ENCODE measurements at regions not wholly inside any gene's neighbourhood (a gene's known extent, or its start where the extent isn't known, plus 50 kb on each side); places are given as distances from the start of the nearest gene placed in this dataset.
A peak's percentile ranks its signal among the peaks of the same experiment; 100 is the strongest.

GRCh38 chr3:13194285-13195209 is 121.3 kb upstream of the IQSEC1 start:
- TF ChIP-seq CTCF (IDR thresholded peaks at IDR 0.05; ENCODE audit: insufficient read depth, low read length): no peak
- no peak for DNase-seq (ENCODE audit: low read depth)
- no peak overlapping the region for H3K4me3 ChIP-seq (ENCODE audit: low read depth, low read length)

GRCh38 chr3:13193320-13194284 is 120.4 kb upstream of the IQSEC1 start:
- TF ChIP-seq CTCF (IDR thresholded peaks at IDR 0.05; ENCODE audit: insufficient read depth, low read length): no peak
- no peak for DNase-seq (ENCODE audit: low read depth)

GRCh38 chr3:13192471-13193213 is 119.4 kb upstream of the IQSEC1 start:
- DNase-seq (ENCODE audit: low read depth): no peak
- peak; percentile 28 for TF ChIP-seq CTCF (IDR thresholded peaks at IDR 0.05; ENCODE audit: insufficient read depth, low read length)
- H3K4me3 ChIP-seq (ENCODE audit: low read depth, low read length): no peak overlapping the region

More at GRCh38 chr3:13193320-13194284, 120.4 kb upstream of the IQSEC1 start:
- no peak overlapping the region for H3K4me3 ChIP-seq (ENCODE audit: low read depth, low read length)

- TF ChIP-seq CTCF (IDR thresholded peaks at IDR 0.05; ENCODE audit: insufficient read depth, low read length): no peak
- no peak for DNase-seq (ENCODE audit: low read depth)
- H3K4me3 ChIP-seq (ENCODE audit: low read depth, low read length): no peak overlapping the region
Measured at GRCh38 chr3:13191016-13191415, 117.8 kb upstream of the IQSEC1 start.

- TF ChIP-seq CTCF (IDR thresholded peaks at IDR 0.05; ENCODE audit: insufficient read depth, low read length): no peak
- no peak overlapping the region for H3K4me3 ChIP-seq (ENCODE audit: low read depth, low read length)
- DNase-seq (ENCODE audit: low read depth): no peak
Measured at GRCh38 chr3:13190378-13190765, 117.1 kb upstream of the IQSEC1 start.

All from fibroblast of the aortic adventitia (primary cell).